Natural killer cell (primary cell): ENCODE measurements at regions not wholly inside any gene's neighbourhood (a gene's known extent, or its start where the extent isn't known, plus 50 kb on each side); places are given as distances from the start of the nearest gene placed in this dataset.

Source experiments
- ATAC-seq, 3 donors: fragments of 150-1000 bp in 2 of 3; fragments of 200-7000 bp in 1 of 3; cut with Tn5 transposase; 1 replicate in 1 of 3; 2 replicates in 2 of 3; pipeline ENCODE4 v1.10.0; 2021; ENCODE audit warnings: mild to moderate bottlenecking in 2 of 3, moderate library complexity in 2 of 3
- DNase-seq, 2 donors: peaks; one replicate each; pipeline versions ENCODE4 v3.0.0 to v3.0.0-alpha.2; 2013 to 2021; ENCODE audit warnings: mixed read lengths in 1 of 2
- H3K27ac ChIP-seq: one replicate; pipeline ENCODE4 v1.5.1; 2013; ENCODE audit warnings: mild to moderate bottlenecking, low read length
- H3K27me3 ChIP-seq: one replicate; pipeline ENCODE4 v1.6.1; 2013; ENCODE audit warnings: low read length; ENCODE audit not compliant: control insufficient read depth, insufficient read depth
- H3K36me3 ChIP-seq: one replicate; pipeline ENCODE4 v1.6.1; 2013; ENCODE audit warnings: low read length; ENCODE audit not compliant: control insufficient read depth, insufficient read depth
- H3K4me1 ChIP-seq: one replicate; pipeline ENCODE4 v1.6.1; 2013; ENCODE audit warnings: low read length; ENCODE audit not compliant: control insufficient read depth, insufficient read depth
- H3K4me3 ChIP-seq: one replicate; pipeline ENCODE4 v1.5.1; 2013; ENCODE audit warnings: low read length
- H3K9me3 ChIP-seq: one replicate; pipeline ENCODE4 v1.6.1; 2013; ENCODE audit warnings: low read length; ENCODE audit not compliant: control insufficient read depth, insufficient read depth
- H3K27ac Mint-ChIP-seq, 2 donors: one replicate each; pipeline ENCODE4 v1.8.0; 2022; ENCODE audit warnings: mild to moderate bottlenecking in 2 of 2, mixed read lengths in 2 of 2, moderate library complexity in 1 of 2
- H3K27me3 Mint-ChIP-seq, 2 donors: one replicate each; pipeline ENCODE4 v1.8.0; 2022; ENCODE audit warnings: low read depth in 2 of 2, mixed read lengths in 2 of 2
- H3K36me3 Mint-ChIP-seq: one replicate; pipeline ENCODE4 v1.8.0; 2022; ENCODE audit warnings: mixed read lengths
- H3K4me1 Mint-ChIP-seq, 2 donors: one replicate each; pipeline ENCODE4 v1.8.0; 2022; ENCODE audit warnings: mixed read lengths in 2 of 2
- H3K4me3 Mint-ChIP-seq: one replicate; pipeline ENCODE4 v1.8.0; 2022; ENCODE audit warnings: mild to moderate bottlenecking, moderate library complexity, mixed read lengths
- H3K9me3 Mint-ChIP-seq, 2 donors: one replicate each; pipeline ENCODE4 v1.8.0; 2022; ENCODE audit warnings: mixed read lengths in 2 of 2
- CTCF ChIP-seq: fragments of 200-600 bp; IDR thresholded peaks from one replicate; pipeline ENCODE4 v1.8.0; 2022; ENCODE audit warnings: antibody characterized with exemption
- WGBS: methylation state at CpG from one replicate; pipeline ENCODE4 v1.1.7; 2013; ENCODE audit warnings: missing lambda C conversion rate; ENCODE audit not compliant: insufficient coverage; 5-methylcytosine and 5-hydroxymethylcytosine counted together
- intact Hi-C: fragments of 100-400 bp; cut with micrococcal nuclease; formaldehyde crosslinking; loops from one replicate; pipeline ENCODE4 v1.14.2; 2022

- no peak overlapping the region for H3K27ac Mint-ChIP-seq
- H3K9me3 ChIP-seq, result no peaks in the 10 kb centered on the region
- ATAC-seq, result peak in 1 of 3 donors; percentile 45
- H3K4me1 ChIP-seq, result peaks cover 5% of the 10 kb centered on the region
- H3K9me3 Mint-ChIP-seq, result no peaks in the 10 kb centered on the region
- TF ChIP-seq CTCF, result no peak
- H3K36me3 ChIP-seq, result no peaks in the 10 kb centered on the region
- peaks cover 7 to 9% of the 10 kb centered on the region in 2 donors for H3K27me3 Mint-ChIP-seq
- no peak overlapping the region for H3K27ac ChIP-seq
- no peak overlapping the region for H3K4me3 Mint-ChIP-seq
- no peaks in the 10 kb centered on the region for H3K36me3 Mint-ChIP-seq
- DNase-seq, result no peak
- WGBS, result 78% methylated on average over 4 of the region's 5 CpGs
- intact Hi-C loops, result no loop called here
- no peak overlapping the region for H3K4me3 ChIP-seq
- no peaks in the 10 kb centered on the region for H3K27me3 ChIP-seq
- peaks cover 16 to 21% of the 10 kb centered on the region in 2 donors for H3K4me1 Mint-ChIP-seq
Measured at GRCh38 chr13:40271931-40272775, 394.3 kb downstream of the FOXO1 start.

- Mint-ChIP-seq H3K27ac (no peak overlapping the region), H3K9me3 (no peaks in the 10 kb centered on the region), H3K4me3 (no peak overlapping the region), H3K4me1 (peaks cover 16 to 17% of the 10 kb centered on the region in 2 donors), H3K36me3 (no peaks in the 10 kb centered on the region), H3K27me3 (peaks cover 3 to 4% of the 10 kb centered on the region in 2 donors)
- no peak for TF ChIP-seq CTCF
- DNase-seq (no peak), ATAC-seq (no peak)
- no peak overlapping the region for H3K4me3 ChIP-seq
- H3K27me3 ChIP-seq, result no peaks in the 10 kb centered on the region
- 95% methylated on average over 4 of the region's 4 CpGs for WGBS
- peaks cover 5% of the 10 kb centered on the region for H3K4me1 ChIP-seq
- no peaks in the 10 kb centered on the region for H3K9me3 ChIP-seq
- H3K27ac ChIP-seq, result no peak overlapping the region
- no peaks in the 10 kb centered on the region for H3K36me3 ChIP-seq
- intact Hi-C loops, result no loop called here
Measured at GRCh38 chr13:40272776-40273139, 393.7 kb downstream of the FOXO1 start.

- no peaks in the 10 kb centered on the region for H3K36me3 ChIP-seq
- H3K27me3 Mint-ChIP-seq, result peaks cover 0 to 7% of the 10 kb centered on the region in 2 donors
- no peak overlapping the region for H3K27ac ChIP-seq
- no peaks in the 10 kb centered on the region for H3K9me3 Mint-ChIP-seq
- intact Hi-C loops, result no loop called here
- H3K9me3 ChIP-seq, result no peaks in the 10 kb centered on the region
- peaks cover 5% of the 10 kb centered on the region for H3K4me1 ChIP-seq
- no peak for TF ChIP-seq CTCF
- H3K4me3 ChIP-seq, result no peak overlapping the region
- no peaks in the 10 kb centered on the region for H3K36me3 Mint-ChIP-seq
- no peak overlapping the region for H3K4me3 Mint-ChIP-seq
- H3K27me3 ChIP-seq, result no peaks in the 10 kb centered on the region
- peaks cover 15 to 16% of the 10 kb centered on the region in 2 donors for H3K4me1 Mint-ChIP-seq
- WGBS, result 95% methylated on average over 11 of the region's 11 CpGs
- no peak for DNase-seq
- no peak overlapping the region for H3K27ac Mint-ChIP-seq
- no peak for ATAC-seq
Measured at GRCh38 chr13:40273253-40274025, 393.0 kb downstream of the FOXO1 start.
